IMR-90 (cell line): ENCODE measurements at regions not wholly inside any gene's neighbourhood (a gene's known extent, or its start where the extent isn't known, plus 50 kb on each side); places are given as distances from the start of the nearest gene placed in this dataset.

Experiments
- BHLHE40 ChIP-seq: fragments of 150-350 bp; IDR thresholded peaks from 2 replicates; pipeline ENCODE4 v1.6.1; 2016; ENCODE audit warnings: mild to moderate bottlenecking, low read depth, low read length
- CEBPB ChIP-seq: IDR thresholded peaks from 2 replicates; pipeline ENCODE4 v1.6.1; 2012; ENCODE audit warnings: low read depth, low read length, improper control_type of control experiment
- FOS ChIP-seq: fragments of 150-350 bp; IDR thresholded peaks from 2 replicates; pipeline ENCODE4 v1.6.1; 2016; ENCODE audit warnings: low read depth, low read length
- MAFK ChIP-seq: IDR thresholded peaks from 2 replicates; pipeline ENCODE4 v1.6.1; 2012; ENCODE audit warnings: low read depth, low read length, improper control_type of control experiment
- NFE2L2 ChIP-seq: fragments of 150-350 bp; IDR thresholded peaks from 2 replicates; pipeline ENCODE4 v1.6.1; 2016; ENCODE audit warnings: low read depth, mild to moderate bottlenecking, low read length
- POLR2A ChIP-seq: IDR thresholded peaks from 2 replicates; pipeline ENCODE4 v1.6.1; 2012; ENCODE audit warnings: mild to moderate bottlenecking, low read depth, low read length
- RAD21 ChIP-seq: IDR thresholded peaks from 2 replicates; pipeline ENCODE4 v1.6.1; 2012; ENCODE audit warnings: low read length, improper control_type of control experiment
- RFX5 ChIP-seq: IDR thresholded peaks from 2 replicates; pipeline ENCODE4 v1.8.0; 2012; ENCODE audit warnings: low read depth, mild to moderate bottlenecking, low read length, moderate library complexity
- SMC3 ChIP-seq: fragments of 150-350 bp; IDR thresholded peaks from 2 replicates; pipeline ENCODE4 v1.6.1; 2016; ENCODE audit warnings: low read depth, mild to moderate bottlenecking, antibody characterized with exemption, low read length, moderate library complexity
- TF ChIP-seq, protein P1 (sequence below): conservative IDR thresholded peaks from 2 replicates; pipeline ENCODE4 v1.5.1; 2012; ENCODE audit warnings: mild to moderate bottlenecking, low read depth, low read length, improper control_type of control experiment
- TF ChIP-seq, protein P2 (sequence below): fragments of 150-350 bp; IDR thresholded peaks from 2 replicates; pipeline ENCODE4 v1.6.1; 2016; ENCODE audit warnings: low read depth, mild to moderate bottlenecking, low read length, moderate library complexity, borderline replicate concordance
- TF ChIP-seq, protein P3 (sequence below): fragments of 150-350 bp; IDR thresholded peaks from 2 replicates; pipeline ENCODE4 v1.6.1; 2017; ENCODE audit warnings: mild to moderate bottlenecking, antibody characterized with exemption, low read length, low read depth

DNA sequence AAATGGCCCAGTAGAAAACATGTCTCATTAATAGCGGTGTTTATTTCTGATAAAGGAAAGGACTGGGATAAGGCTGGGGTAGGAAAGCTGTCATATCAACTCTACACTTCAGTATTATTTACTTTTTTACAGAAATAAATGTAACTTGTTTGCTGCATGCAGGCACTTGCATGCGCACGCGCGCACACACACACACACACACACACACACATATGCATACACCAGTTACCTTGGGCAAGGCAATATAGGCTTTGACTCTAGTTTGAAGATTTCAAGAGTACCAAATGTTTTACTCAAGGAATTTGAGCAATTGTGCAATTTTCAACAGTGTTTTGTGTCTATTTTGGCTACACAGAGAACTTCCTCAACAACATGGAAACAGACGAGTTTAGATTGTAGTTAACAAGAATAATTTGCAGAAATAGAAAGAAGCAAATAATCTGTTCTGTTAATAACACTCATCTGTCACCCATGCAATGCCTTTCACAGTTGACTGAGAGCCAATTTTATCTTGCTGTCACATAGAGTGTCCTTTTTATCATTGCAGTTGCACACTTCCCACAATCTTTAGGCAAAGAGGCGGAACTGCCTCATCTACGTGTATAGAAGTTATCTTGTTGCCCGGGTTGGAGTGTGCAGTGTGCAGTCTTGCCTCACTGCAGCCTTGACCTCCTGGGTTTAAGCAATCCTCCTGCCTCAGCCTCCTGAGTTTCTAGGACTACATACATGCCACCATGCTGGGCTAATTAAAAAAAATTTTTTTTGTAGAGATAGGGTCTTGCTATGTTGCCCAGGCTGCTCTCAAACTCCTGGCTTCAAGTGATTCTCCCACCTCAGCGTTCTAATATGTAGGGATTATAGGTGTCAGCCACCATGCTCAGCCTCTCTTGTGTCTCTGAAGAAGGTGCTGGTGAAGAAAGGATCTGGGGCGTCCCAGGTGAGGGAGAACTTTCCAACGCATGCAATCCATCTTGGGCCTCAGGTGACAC lies 64.6 kb upstream of the GPCPD1 start:
- TF ChIP-seq, protein P1, sequence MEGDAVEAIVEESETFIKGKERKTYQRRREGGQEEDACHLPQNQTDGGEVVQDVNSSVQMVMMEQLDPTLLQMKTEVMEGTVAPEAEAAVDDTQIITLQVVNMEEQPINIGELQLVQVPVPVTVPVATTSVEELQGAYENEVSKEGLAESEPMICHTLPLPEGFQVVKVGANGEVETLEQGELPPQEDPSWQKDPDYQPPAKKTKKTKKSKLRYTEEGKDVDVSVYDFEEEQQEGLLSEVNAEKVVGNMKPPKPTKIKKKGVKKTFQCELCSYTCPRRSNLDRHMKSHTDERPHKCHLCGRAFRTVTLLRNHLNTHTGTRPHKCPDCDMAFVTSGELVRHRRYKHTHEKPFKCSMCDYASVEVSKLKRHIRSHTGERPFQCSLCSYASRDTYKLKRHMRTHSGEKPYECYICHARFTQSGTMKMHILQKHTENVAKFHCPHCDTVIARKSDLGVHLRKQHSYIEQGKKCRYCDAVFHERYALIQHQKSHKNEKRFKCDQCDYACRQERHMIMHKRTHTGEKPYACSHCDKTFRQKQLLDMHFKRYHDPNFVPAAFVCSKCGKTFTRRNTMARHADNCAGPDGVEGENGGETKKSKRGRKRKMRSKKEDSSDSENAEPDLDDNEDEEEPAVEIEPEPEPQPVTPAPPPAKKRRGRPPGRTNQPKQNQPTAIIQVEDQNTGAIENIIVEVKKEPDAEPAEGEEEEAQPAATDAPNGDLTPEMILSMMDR = no peak
- no peak for TF ChIP-seq POLR2A
- no peak for TF ChIP-seq BHLHE40
- TF ChIP-seq CEBPB = no peak
- TF ChIP-seq, protein P2, sequence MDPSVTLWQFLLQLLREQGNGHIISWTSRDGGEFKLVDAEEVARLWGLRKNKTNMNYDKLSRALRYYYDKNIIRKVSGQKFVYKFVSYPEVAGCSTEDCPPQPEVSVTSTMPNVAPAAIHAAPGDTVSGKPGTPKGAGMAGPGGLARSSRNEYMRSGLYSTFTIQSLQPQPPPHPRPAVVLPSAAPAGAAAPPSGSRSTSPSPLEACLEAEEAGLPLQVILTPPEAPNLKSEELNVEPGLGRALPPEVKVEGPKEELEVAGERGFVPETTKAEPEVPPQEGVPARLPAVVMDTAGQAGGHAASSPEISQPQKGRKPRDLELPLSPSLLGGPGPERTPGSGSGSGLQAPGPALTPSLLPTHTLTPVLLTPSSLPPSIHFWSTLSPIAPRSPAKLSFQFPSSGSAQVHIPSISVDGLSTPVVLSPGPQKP = no peak
- no peak for TF ChIP-seq SMC3
- TF ChIP-seq MAFK = no peak
- TF ChIP-seq FOS = no peak
- TF ChIP-seq RFX5 = no peak
- TF ChIP-seq RAD21 = no peak
- TF ChIP-seq, protein P3, sequence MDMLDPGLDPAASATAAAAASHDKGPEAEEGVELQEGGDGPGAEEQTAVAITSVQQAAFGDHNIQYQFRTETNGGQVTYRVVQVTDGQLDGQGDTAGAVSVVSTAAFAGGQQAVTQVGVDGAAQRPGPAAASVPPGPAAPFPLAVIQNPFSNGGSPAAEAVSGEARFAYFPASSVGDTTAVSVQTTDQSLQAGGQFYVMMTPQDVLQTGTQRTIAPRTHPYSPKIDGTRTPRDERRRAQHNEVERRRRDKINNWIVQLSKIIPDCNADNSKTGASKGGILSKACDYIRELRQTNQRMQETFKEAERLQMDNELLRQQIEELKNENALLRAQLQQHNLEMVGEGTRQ = no peak
- TF ChIP-seq NFE2L2 = no peak
